Neural cell (in vitro differentiated cells): ENCODE measurements at regions not wholly inside any gene's neighbourhood (a gene's known extent, or its start where the extent isn't known, plus 50 kb on each side); places are given as distances from the start of the nearest gene placed in this dataset.

ENCODE experiments used
- H2AFZ ChIP-seq: fragments of 200-600, 300-800 bp; sonication (generic), shearing (Covaris generic); 2 replicates; pipeline ENCODE4 v1.6.0; 2014; ENCODE audit warnings: low read depth, mild to moderate bottlenecking, antibody characterized with exemption, low read length, moderate library complexity
- H3F3A ChIP-seq: fragments of 200-600 bp; shearing (Covaris generic); 2 replicates; pipeline ENCODE4 v1.6.1; 2016; ENCODE audit warnings: mild to moderate bottlenecking, moderate library complexity, mixed read lengths, antibody characterized with exemption, low read length; ENCODE audit not compliant: insufficient read depth, poor library complexity, severe bottlenecking
- H3K27ac ChIP-seq: fragments of 200-600, 300-800 bp; sonication (generic), shearing (Covaris generic); 2 replicates; pipeline ENCODE4 v1.5.1; 2014; ENCODE audit warnings: mild to moderate bottlenecking, low read length, moderate library complexity
- H3K27me3 ChIP-seq: fragments of 300-800, 200-600 bp; sonication (generic), shearing (Covaris generic); 2 replicates; pipeline ENCODE4 v1.6.0; 2014; ENCODE audit warnings: mild to moderate bottlenecking, low read depth, low read length, moderate library complexity; ENCODE audit not compliant: insufficient read depth
- H3K36me3 ChIP-seq: fragments of 300-800, 200-600 bp; sonication (generic), shearing (Covaris generic); 2 replicates; pipeline ENCODE4 v1.5.1; 2014; ENCODE audit warnings: mild to moderate bottlenecking, antibody characterized with exemption, low read length, moderate library complexity; ENCODE audit not compliant: insufficient read depth
- H3K4me2 ChIP-seq: fragments of 300-800, 200-600 bp; sonication (generic), shearing (Covaris generic); 2 replicates; pipeline ENCODE4 v1.6.0; 2014; ENCODE audit warnings: mild to moderate bottlenecking, low read length
- H3K4me3 ChIP-seq: fragments of 300-800, 200-600 bp; sonication (generic), shearing (Covaris generic); 2 replicates; pipeline ENCODE4 v1.5.1; 2014; ENCODE audit warnings: mild to moderate bottlenecking, low read length, moderate library complexity
- H3K79me2 ChIP-seq: fragments of 200-600 bp; shearing (Covaris generic); replicated peaks from 2 replicates; pipeline ENCODE4 v1.6.0; 2014; ENCODE audit warnings: mild to moderate bottlenecking, low read length, moderate library complexity; ENCODE audit not compliant: insufficient read depth
- H3K9ac ChIP-seq: fragments of 300-800, 200-600 bp; sonication (generic), shearing (Covaris generic); 2 replicates; pipeline ENCODE4 v1.6.1; 2016; ENCODE audit warnings: mild to moderate bottlenecking, low read length, mixed read lengths
- H3K9me2 ChIP-seq: fragments of 200-600 bp; shearing (Covaris generic); 2 replicates; pipeline ENCODE4 v1.6.1; 2016; ENCODE audit warnings: mild to moderate bottlenecking, low read length, mixed read lengths; ENCODE audit not compliant: insufficient read depth
- H3K9me3 ChIP-seq: fragments of 200-600, 300-800 bp; sonication (generic), shearing (Covaris generic); 2 replicates; pipeline ENCODE4 v1.6.1; 2016; ENCODE audit warnings: mild to moderate bottlenecking, mixed run types, low read length, moderate library complexity, mixed read lengths
- H4K20me1 ChIP-seq: fragments of 200-600 bp; shearing (Covaris generic); 2 replicates; pipeline ENCODE4 v1.6.1; 2016; ENCODE audit warnings: mild to moderate bottlenecking, mixed run types; ENCODE audit not compliant: insufficient read depth
- EP300 ChIP-seq: fragments of 450-650 bp; conservative IDR thresholded peaks from 2 replicates; pipeline ENCODE4 v1.6.1; 2014; ENCODE audit warnings: antibody characterized with exemption, mild to moderate bottlenecking, moderate library complexity; ENCODE audit not compliant: poor library complexity, severe bottlenecking
- EZH2 ChIP-seq: fragments of 200-600, 300-800 bp; shearing (Covaris generic), sonication (generic); IDR thresholded peaks from 2 replicates; pipeline ENCODE4 v1.6.1; 2014; ENCODE audit warnings: antibody characterized with exemption, low read length, borderline replicate concordance, mild to moderate bottlenecking; ENCODE audit not compliant: insufficient read depth, poor library complexity, severe bottlenecking
- MXI1 ChIP-seq: fragments of 450-650 bp; conservative IDR thresholded peaks from 2 replicates; pipeline ENCODE4 v1.6.1; 2014; ENCODE audit warnings: antibody characterized with exemption, mild to moderate bottlenecking; ENCODE audit not compliant: poor library complexity, severe bottlenecking
- POLR2AphosphoS5 ChIP-seq: IDR thresholded peaks from 2 replicates; pipeline ENCODE4 v1.6.1; 2012
- RAD21 ChIP-seq: fragments of 450-650 bp; conservative IDR thresholded peaks from 2 replicates; pipeline ENCODE4 v1.6.1; 2014; ENCODE audit warnings: antibody characterized with exemption, mild to moderate bottlenecking, moderate library complexity
- SMC3 ChIP-seq: fragments of 450-650 bp; conservative IDR thresholded peaks from 2 replicates; pipeline ENCODE4 v1.6.1; 2014; ENCODE audit warnings: antibody characterized with exemption, mild to moderate bottlenecking, moderate library complexity; ENCODE audit not compliant: poor library complexity
- TAF1 ChIP-seq: IDR thresholded peaks from 2 replicates; pipeline ENCODE4 v1.6.1; 2012; ENCODE audit warnings: low read depth
- TF ChIP-seq, protein P1 (sequence below): fragments of 450-650 bp; IDR thresholded peaks from 2 replicates; pipeline ENCODE4 v1.5.1; 2014; ENCODE audit warnings: antibody characterized with exemption, mild to moderate bottlenecking, moderate library complexity; ENCODE audit not compliant: poor library complexity, severe bottlenecking
- TF ChIP-seq, protein P2 (sequence below): IDR thresholded peaks from 2 replicates; pipeline ENCODE4 v1.6.1; 2012; ENCODE audit warnings: borderline replicate concordance

DNA sequence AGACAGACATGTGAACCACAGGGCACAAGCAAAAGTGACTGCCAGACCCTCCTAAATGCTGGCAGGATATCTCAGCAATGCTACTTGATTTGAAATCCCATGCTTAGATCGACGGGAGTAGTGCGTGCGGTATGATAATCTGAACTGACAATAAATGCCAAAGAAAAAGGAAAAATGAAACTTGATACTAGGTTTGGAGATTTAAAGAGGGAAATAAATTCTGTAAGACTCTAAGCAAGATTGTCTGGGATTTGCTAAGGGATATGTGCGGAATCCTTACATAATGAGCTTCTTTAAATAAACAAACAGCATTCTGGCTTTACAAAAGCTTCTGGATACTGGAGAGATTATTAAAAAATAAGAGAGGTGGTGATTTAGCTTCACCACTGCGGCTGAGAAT is 203.6 kb downstream of the CAAP1 start:
- Histone ChIP-seq H3K4me3 (no peak overlapping the region), H3K4me2 (no peak overlapping the region), H3K79me2 (no peaks in the 10 kb centered on the region), H3K9me3 (no peaks in the 10 kb centered on the region), H3K9me2 (no peaks in the 10 kb centered on the region), H3F3A (no peaks in the 10 kb centered on the region), H2AFZ (no peak overlapping the region), H3K9ac (no peak overlapping the region), H4K20me1 (no peaks in the 10 kb centered on the region), H3K27ac (no peak overlapping the region), H3K27me3 (no peaks in the 10 kb centered on the region), H3K36me3 (no peaks in the 10 kb centered on the region)
- TF ChIP-seq RAD21 (no peak), EZH2 (no peak), POLR2AphosphoS5 (no peak)
- TF ChIP-seq, protein P1, sequence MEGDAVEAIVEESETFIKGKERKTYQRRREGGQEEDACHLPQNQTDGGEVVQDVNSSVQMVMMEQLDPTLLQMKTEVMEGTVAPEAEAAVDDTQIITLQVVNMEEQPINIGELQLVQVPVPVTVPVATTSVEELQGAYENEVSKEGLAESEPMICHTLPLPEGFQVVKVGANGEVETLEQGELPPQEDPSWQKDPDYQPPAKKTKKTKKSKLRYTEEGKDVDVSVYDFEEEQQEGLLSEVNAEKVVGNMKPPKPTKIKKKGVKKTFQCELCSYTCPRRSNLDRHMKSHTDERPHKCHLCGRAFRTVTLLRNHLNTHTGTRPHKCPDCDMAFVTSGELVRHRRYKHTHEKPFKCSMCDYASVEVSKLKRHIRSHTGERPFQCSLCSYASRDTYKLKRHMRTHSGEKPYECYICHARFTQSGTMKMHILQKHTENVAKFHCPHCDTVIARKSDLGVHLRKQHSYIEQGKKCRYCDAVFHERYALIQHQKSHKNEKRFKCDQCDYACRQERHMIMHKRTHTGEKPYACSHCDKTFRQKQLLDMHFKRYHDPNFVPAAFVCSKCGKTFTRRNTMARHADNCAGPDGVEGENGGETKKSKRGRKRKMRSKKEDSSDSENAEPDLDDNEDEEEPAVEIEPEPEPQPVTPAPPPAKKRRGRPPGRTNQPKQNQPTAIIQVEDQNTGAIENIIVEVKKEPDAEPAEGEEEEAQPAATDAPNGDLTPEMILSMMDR, result no peak

DNA sequence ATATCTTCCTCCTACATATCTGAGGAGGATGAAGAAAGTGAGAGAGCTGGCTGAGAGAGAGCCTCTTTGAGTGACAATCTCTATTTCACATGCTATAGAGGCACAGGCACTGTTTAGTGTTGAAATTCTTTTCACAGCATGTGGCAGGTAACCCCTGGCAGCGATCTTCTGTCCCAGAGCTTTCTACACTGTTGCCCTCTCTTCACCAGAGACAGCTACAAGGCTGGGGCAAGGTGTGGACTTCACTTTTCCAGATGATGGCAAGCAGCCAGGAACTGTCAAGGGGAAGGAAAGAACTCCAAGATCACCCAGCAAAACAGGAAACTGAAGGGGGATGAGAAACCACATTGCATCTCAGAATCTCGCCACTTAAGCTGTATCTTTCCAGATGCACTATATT is 205.2 kb downstream of the CAAP1 start:
- Histone ChIP-seq H3K9me2 (no peaks in the 10 kb centered on the region), H3K9ac (no peak overlapping the region), H4K20me1 (no peaks in the 10 kb centered on the region), H3K9me3 (no peaks in the 10 kb centered on the region), H3K4me3 (no peak overlapping the region), H3K79me2 (no peaks in the 10 kb centered on the region), H3K4me2 (no peak overlapping the region), H3K27ac (no peak overlapping the region), H2AFZ (no peak overlapping the region), H3K27me3 (no peaks in the 10 kb centered on the region), H3F3A (no peaks in the 10 kb centered on the region), H3K36me3 (no peaks in the 10 kb centered on the region)
- TF ChIP-seq EP300, result no peak
- no peak for TF ChIP-seq POLR2AphosphoS5
- TF ChIP-seq RAD21, result no peak
- TF ChIP-seq, protein P2, sequence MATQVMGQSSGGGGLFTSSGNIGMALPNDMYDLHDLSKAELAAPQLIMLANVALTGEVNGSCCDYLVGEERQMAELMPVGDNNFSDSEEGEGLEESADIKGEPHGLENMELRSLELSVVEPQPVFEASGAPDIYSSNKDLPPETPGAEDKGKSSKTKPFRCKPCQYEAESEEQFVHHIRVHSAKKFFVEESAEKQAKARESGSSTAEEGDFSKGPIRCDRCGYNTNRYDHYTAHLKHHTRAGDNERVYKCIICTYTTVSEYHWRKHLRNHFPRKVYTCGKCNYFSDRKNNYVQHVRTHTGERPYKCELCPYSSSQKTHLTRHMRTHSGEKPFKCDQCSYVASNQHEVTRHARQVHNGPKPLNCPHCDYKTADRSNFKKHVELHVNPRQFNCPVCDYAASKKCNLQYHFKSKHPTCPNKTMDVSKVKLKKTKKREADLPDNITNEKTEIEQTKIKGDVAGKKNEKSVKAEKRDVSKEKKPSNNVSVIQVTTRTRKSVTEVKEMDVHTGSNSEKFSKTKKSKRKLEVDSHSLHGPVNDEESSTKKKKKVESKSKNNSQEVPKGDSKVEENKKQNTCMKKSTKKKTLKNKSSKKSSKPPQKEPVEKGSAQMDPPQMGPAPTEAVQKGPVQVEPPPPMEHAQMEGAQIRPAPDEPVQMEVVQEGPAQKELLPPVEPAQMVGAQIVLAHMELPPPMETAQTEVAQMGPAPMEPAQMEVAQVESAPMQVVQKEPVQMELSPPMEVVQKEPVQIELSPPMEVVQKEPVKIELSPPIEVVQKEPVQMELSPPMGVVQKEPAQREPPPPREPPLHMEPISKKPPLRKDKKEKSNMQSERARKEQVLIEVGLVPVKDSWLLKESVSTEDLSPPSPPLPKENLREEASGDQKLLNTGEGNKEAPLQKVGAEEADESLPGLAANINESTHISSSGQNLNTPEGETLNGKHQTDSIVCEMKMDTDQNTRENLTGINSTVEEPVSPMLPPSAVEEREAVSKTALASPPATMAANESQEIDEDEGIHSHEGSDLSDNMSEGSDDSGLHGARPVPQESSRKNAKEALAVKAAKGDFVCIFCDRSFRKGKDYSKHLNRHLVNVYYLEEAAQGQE, result no peak
- TF ChIP-seq, protein P1, result no peak
- TF ChIP-seq MXI1, result no peak
- TF ChIP-seq EZH2, result no peak
- no peak for TF ChIP-seq TAF1
- no peak for TF ChIP-seq SMC3
